GM18502 (cell line): ENCODE measurements at regions not wholly inside any gene's neighbourhood (a gene's known extent, or its start where the extent isn't known, plus 50 kb on each side); places are given as distances from the start of the nearest gene placed in this dataset.

Experiments
- ATAC-seq: cut with Tn5 transposase; IDR thresholded peaks from one replicate; pipeline ENCODE4 v1.9.1; 2021; ENCODE audit warnings: mild to moderate bottlenecking; ENCODE audit not compliant: unreplicated experiment, poor library complexity

DNA sequence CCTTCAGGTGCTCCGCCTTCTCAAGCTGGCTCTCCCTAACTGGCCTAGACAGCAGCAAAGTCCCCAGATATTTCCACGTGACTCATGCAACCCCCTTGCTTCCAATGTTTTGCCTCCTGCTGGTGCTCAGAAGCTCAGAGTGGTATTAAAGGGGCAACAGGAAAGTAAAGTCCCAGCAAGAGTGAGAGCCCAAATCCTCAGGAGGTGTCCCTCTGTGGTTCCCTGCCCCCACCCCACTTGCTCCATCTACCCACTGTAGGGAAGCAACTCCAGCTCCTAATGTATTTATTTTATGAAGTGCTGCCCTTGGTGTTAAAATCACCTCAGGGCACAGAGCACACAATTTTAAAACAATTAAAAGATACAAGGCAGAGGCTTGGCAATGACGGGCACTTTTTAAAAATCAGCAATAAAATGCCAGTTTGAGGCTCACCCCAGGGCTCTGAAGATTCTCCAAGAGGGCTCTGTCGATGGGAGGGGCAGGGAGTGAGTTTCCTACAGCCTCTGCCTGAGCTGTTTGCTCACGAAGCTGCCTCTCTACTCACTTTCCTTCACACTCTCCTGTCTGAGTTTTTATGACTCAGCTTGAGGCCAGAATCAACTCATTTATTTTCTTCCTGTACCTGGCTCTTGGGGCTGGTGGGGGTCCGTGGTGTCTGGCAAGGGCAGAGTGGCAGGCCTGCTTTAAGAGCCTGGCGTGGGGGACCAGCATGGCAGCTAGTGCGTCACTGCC lies 81.9 kb upstream of the MAX start:
- ATAC-seq, result no peak

DNA sequence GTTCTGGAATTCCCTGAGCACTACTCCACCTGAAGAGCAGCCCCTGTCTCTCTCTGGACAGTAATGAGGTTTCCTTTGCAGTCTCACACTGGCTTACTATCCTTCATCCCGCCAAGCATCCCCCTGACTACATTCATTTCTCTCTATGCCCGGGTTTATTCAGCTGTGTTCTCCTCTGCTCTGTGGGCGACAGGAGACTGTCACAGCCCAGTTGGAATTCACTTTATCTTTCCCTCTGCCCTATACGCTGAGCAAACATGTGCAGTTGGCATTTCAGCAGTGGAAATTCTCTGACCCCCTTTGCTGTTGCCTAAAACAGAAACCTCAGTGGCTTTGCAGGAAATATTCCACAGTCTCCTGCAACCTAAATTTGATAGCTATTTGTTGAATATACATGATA lies 83.5 kb upstream of the MAX start:
- no peak for ATAC-seq

DNA sequence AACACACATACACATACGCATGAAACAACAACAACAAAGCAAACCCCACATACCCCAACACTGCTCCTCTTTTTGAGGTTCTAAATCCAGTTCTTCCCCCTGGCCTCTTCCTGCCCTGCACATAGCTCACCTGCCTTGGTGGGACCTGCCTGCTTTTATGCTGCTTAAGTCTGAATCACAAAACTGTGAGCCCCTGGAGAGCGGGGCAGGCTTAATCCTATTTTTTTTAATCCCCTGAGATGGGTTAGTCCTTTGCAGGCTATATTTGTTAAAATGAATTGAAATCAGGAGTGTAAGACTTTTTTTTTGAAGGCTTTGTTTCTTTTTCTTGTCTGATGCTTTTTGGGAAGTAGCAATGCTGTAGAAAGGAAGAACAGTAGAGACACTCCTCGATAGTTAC lies 84.6 kb upstream of the MAX start:
- ATAC-seq, result no peak

DNA sequence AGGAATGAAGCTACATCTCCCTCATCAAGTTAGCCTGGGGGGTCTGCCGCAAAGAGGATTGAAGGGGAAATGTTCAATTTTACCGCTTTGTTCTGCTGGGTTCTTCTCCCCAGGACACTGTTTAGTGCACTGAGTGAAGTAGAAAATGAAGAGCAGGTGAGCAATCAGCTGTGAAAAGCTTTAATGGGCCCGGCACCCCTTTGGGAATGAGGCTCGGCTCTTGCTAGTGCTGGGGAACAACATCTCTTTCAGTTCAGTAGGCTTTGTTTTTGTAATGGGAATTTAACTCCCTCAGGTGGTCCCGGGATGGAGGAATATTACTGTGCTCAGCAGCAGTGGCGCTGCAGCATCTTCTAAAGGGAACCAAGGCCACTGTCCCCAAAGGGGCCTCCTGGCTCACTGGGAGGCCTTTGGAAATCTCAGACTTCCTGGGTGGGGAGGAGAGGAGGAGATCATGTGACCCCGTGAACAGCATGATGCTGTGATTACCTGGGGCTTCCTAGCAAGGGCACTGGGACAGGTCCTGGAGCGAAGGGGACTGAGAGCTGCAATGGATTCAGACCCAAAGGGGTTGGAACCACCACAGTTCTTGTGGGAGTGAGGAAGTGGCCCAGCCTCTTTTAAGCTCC lies 85.2 kb upstream of the MAX start:
- no peak for ATAC-seq

DNA sequence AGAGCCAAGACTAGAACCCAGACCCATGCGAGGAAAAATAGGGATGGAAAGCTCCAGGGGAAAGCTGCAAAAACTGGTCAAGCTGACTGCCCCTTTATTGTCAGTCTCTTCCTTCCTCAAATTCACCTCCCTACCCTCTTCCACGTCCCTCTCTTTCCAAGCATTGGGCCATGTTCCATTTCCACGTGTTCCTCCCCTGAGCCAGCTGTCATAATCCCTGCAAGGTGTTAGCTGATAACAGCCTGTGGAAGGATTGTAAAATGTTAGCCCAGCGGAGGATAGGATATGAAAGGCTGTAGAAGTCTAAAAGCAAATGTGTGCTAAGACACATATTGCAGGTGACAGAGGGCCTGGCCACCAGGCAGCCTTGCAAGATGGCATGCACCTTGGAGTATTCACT lies 88.0 kb upstream of the MAX start:
- ATAC-seq, result no peak

DNA sequence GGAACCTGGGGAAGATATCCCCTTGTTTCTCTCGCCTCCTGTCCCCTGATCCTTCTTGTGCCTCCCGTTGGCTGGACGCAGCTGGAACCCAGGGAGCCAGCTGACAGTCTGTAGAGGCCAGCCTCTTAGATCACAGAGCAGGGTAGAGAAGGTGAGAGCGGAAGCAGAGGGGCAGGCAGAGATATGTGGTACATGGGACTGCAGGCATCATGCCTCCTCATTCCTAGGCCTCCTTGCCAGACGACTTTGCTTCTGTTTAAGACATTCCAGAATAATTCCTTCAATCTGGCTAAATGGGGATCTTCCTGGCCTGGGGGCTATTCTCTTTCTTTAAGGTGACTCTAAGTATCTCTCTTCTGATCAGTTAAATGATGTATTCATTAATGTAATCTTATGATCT lies 89.4 kb upstream of the MAX start:
- no peak for ATAC-seq

DNA sequence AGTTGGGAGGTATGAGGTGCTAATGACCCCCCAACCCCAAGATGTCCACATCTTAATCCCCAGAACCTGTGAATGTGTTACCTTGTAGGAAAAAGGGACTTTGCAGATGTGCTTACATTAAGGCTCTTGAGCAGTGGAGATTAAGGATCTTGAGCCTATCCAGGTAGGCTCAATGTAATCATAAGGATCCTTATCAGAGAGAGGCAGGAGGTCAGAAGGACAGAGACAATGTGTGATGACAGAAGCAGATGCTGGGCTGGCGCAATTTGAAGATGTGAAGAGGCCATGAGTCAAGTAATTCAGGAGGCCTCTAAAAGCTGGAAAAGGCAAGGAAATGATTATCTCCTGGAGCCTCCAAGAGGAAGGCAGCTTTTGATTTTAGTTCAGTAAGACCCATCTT lies 90.4 kb upstream of the MAX start:
- no peak for ATAC-seq

DNA sequence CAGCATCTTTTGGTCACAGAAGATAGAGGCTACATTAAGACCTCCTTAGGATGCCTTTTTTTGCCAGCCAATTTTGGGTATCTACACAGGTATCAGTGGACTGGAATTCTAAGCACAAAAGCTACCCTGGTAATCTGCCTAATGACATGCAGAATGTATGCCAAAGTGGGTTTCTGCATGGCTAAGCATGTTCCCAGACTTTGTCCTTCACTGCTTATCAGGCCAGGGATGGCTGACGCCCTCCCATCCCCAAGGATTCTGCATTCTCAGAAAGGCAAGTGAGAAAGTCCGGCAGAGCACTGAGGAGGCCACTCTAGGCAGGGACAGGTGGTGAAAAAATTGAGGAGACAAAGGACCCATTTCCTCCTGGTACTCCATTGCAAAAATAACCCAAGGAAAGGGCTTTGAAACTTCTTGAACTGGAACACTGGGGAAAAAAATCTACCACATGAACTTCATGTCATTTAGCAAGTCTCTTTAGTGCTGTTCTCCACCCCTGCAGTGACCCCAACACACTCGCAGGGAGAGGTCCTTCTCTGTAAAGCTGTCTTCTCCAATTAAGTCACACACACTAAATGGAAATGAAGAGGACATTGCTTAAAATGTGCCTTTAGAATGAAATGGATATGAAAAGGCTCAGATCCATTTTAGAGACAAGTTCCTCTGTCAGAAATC lies 91.7 kb upstream of the MAX start:
- no peak for ATAC-seq

DNA sequence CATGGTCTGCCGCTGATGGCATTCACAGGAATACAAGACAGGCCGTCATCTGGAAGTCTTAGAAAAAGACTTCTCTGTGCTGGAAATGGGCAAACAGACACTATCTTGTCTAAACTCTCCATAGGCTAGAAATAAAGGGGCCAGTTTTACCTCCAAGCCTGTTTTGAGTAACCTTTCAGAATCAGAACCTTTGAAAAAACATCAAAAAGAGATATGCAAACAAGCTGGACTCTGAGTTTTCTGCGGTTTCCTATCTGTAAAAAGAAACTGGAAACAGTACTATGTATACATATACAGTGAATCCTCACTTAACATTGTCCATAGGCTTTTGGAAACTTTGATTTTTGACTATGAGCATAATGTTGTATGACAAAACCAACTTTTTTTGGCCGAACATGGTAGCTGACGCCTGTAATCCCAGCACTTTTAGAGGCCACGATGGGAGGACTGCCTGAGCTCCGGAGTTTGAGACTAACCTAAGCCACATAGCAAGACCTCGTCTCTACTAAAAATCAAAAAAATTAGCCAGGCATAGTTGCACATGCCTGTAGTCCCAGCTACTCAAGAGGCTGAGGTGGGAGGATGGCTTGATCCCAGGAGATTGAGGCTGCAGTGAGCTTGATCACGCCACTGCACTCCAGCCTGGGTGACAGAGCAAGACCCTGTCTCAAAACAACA lies 92.9 kb upstream of the MAX start:
- ATAC-seq, result peak; percentile 90

DNA sequence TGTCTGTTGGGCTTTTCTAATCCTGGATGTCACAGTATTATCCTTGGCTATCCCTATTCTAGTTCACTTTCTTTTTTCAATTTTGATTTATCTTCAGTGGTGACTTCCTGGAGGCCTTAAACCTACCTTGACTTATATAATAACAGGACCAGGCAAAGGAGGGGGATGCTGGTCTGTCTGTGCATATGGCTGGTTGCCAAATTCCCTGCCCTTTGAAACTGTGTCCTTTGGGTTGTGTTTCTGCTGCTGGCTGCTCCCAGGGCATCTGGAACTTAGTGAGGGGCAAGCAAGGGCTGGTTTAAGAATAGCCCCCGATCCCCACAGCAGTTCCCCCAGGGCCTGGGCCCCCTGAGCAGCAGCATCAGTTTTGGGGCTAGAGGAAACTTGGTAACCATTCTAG lies 96.0 kb upstream of the MAX start:
- no peak for ATAC-seq

DNA sequence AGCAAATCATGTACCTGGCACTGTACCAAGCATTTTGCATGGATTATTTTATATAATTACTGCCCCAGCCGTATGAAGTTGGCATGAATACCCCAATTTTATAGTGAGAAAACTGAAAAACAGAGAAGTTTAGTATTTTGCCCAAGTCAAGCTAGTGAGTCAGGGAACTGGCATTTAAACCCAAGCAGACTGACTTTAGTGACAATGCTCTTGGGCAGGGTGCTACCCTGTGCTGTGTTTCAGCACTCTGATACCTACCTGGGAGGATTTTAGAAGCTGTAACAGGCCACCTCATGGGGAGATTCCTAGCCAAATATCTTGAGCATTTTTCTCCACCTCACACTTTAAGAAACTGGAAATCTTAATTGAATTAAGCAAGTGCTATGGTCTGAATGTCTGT lies 98.1 kb upstream of the MAX start:
- no peak for ATAC-seq

DNA sequence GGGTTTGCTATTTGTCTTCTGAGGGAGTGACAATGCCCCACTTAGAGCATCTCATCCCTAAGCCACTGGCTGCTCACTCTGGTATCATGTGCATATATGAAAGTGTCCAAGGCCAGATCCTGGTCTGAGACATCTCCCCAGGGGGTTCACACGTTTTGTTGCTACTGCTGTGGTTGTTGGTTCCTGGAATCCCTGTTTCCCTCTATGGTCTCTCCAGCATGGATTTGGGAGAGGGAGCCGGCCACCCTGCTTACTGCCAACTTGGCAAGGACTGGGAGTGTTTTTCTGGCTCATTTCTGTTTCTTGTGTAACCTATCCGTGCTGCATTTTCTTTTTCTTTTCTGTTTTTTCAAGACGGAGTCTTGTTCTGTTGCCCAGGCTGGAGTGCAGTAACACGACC lies 101.3 kb upstream of the MAX start:
- ATAC-seq, result no peak

DNA sequence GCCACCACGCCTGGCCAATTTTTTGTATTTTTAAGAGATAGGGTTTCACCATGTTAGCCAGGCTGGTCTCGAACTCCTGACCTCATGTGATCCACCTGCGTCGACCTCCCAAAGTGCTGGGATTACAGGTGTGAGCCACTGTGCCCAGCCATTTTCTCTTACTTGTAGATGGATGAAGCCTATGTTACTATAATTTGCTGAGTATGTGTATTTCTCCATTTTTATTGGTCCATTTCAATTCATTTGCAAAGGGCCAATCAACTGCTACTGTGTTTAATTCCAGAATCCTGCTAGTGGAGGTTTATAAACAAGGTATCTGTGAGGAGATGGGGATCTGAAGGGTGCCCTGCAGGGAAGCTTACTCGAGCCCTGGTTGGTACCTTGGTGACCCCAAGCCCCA lies 101.7 kb upstream of the MAX start:
- ATAC-seq, result no peak

DNA sequence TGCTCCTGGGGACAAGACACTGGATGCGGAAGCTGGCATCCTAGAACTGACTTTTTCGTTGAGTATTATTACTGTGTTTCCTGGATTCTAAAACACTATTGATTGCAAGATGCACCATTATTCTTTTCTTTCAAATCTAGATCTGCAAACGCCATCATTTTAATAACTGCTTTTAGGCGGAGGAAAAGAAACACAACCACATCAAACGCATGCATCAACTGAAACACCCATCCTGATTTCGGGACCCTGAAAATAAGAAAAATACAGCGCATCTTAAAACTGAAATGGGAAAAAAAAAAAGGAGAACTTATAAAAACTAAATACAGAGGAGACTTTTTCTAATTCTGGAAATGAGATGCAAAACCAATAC lies 103.7 kb upstream of the MAX start:
- no peak for ATAC-seq

DNA sequence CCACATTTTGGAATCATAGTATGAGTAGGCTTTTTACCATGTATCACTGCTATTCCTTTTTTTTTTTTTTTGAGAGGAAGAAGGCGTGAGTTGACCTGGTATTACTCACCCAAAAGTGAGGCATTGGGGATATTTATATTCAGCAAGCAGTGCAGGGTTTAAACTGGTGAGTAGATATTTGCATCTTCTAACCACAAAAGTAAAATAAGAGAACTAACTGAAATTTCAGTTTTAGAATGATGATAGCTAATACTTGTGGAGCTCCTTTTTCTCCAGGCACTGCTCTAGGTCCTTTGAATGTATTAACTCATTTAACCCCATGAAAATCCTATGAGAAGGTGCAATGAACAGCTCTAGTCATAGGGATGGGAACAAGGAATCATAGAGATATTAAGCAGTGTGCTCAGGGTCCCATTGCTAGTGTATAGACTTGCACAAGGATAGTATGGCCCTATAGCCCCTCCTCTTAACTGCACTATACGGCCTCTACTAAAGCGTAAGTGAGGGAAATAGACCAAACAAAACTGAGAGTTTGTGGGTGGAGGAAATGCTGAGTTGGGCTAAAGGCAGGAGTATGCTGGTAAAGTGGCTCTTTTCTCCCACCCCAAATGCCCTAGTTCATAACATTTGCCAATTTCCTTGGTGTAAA lies 104.3 kb upstream of the MAX start:
- peak; percentile 66 for ATAC-seq

DNA sequence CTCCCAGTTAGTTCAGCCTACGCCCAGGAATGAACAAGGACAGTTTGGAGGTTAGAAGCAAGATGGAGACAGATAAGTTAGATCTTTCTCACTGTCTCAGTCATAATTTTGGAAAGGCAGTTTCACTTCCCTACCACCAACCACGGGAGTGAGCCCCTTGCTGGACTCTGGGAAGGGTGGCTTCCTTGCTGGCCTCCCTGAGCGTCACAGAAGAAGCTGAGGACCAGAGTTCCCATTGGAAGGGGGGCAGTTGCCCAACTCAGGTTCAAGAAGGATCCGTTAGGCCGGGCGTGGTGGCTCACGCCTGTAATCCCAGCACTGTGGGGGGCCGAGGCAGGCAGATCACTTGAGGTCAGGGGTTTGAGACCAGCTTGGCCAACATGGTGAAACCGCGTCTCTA lies 106.2 kb upstream of the MAX start:
- no peak for ATAC-seq

DNA sequence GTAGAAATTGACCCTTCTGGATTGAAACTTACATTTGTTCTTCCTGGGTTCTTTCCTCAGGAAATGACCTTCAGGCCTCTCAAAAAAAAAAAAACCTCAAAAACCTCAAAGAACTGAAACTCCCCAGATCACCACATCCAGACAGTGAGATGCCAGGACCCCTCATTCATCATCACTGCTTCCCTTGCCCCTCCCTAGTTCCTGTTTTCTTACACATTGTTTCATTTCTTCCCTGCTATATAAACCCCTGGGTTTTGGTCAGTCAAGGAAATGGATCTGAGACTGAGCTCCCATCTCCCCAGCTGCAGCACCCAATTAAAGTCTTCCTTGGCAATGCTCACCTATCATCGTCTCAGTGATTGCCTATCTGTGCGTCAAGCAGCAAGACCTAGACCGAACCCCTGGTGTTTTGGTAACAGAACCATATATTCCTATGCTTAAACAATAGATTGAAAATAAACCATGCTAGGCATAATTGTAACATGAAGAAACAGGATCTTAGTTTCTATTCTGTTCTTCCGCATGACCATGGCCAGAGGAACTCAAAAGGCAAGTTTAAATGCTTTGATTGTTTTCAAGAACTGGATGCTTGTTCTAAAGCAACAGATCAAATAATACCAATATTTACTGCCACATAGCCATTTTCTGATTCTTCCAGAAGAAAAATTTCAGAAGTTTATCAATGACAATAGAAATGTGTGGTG lies 108.0 kb upstream of the MAX start:
- no peak for ATAC-seq

DNA sequence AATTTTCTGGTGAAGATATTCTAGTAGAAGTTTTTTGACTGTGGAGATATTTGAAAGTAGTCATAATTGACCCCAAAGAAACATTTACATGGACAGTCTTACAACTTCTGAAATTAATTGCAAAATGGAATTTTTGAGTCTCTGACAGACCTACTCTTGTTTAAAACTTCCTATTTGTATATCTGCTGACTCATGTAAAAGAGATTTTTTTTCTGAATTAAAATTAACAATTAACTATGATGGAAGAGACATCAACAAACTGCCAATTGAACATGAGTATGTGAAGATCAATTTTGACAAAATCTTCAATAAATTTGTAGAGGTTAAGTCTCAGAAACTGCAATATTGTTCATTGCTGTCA lies 108.5 kb upstream of the MAX start:
- no peak for ATAC-seq

DNA sequence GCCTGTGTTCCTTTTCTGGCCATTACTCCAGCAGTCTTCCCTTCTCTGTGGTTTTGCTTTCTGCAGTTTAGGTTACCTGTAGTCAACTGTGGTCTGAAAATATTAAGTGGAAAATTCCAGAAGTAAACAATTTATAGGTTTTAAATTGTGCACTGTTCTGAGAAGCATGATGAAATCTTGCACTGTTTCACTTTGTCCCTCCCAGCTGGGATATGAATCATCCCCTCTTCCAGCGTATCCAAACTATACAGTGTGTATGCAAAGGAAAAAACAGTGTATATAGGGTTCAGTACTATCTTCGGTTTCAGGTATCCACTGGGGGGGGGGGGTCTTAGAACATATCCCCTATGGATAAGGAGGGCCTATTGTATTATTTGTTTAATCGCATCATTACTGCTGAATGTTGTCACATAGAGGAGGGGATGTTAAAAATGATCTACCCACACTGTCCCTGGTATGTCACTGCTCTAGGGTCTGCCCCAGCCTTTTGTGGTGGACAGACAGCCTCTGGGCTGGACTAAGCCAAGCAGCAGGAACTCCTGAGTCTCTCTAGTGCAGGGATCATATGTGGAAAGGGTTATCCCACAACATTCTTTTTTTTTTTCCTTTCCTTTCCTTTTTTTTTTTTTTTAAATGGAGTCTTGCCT lies 109.1 kb upstream of the MAX start:
- ATAC-seq, result no peak

DNA sequence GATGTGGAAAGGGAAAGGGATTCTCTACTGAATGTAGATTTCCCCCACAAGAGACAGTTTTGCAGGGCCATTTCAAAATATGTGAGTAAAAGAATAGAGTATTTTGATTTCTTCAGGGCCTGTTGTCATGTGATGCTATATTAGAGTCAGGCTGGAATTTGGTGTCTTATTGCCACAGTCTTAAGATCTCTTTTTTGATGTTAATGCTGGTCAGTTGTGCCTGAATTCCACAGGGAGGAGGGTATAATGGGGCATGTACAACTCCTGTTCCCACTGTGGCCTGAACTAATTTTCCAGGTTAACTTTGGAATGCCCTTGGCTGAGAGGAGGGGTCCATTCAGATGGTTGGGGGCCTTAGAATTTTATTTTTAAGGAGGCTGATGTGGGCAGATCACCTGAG lies 111.0 kb upstream of the MAX start:
- ATAC-seq, result no peak
